ENCODE measurements at regions not wholly inside any gene's neighbourhood (a gene's known extent, or its start where the extent isn't known, plus 50 kb on each side); places are given as distances from the start of the nearest gene placed in this dataset.
"Not testable (repeated sequence)": the region's sequence is repeated elsewhere in the genome, so short reads cannot be mapped to it uniquely, and the experiment has no call there.

DNA sequence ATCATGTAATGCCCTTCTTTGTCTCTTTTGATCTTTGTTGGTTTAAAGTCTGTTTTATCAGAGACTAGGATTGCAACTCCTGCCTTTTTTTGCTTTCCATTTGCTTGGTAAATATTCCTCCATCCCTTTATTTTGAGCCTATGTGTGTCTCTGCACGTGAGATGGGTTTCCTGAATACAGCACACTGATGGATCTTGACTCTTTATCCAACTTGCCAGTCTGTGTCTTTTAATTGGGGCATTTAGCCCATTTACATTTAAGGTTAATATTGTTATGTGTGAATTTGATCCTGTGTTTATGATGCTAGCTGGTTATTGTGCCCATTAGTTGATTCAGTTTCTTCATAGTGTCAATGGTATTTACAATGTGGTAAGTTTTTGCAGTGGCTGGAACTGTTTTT is 72.7 kb downstream of the ADCYAP1 start:
- H3K4me3 Mint-ChIP-seq, result peak overlapping the region; percentile 85

GRCh38 chr18:977732-978131 is 73.1 kb downstream of the ADCYAP1 start:
- peak overlapping the region; percentile 85 for H3K4me3 Mint-ChIP-seq
- not testable (repeated sequence) for H3K4me1 Mint-ChIP-seq; H3K27ac Mint-ChIP-seq; DNase-seq (ENCODE audit: low spot score in 2 of 2, unreplicated experiment in 2 of 2); H3K27me3 Mint-ChIP-seq (ENCODE audit: low read depth)
- H3K9me3 Mint-ChIP-seq, result peaks cover 12% of the 10 kb centered on the region
- H3K36me3 Mint-ChIP-seq, result peaks cover 23% of the 10 kb centered on the region

More for the DNA sequence above, 72.7 kb downstream of the ADCYAP1 start:
- not testable (repeated sequence) for H3K27me3 Mint-ChIP-seq (ENCODE audit: low read depth); DNase-seq (ENCODE audit: low spot score in 2 of 2, unreplicated experiment in 2 of 2); H3K4me1 Mint-ChIP-seq
- Mint-ChIP-seq H3K36me3 (peaks cover 23% of the 10 kb centered on the region), H3K9me3 (peaks cover 12% of the 10 kb centered on the region), H3K27ac (peak overlapping the region; percentile 93)

GRCh38 chr18:980586-980985 is 75.9 kb downstream of the ADCYAP1 start:
- Mint-ChIP-seq H3K27me3 (ENCODE audit: low read depth) (no peaks in the 10 kb centered on the region), H3K4me1 (peaks cover 8% of the 10 kb centered on the region), H3K27ac (no peak overlapping the region), H3K4me3 (no peak overlapping the region), H3K9me3 (peaks cover 12% of the 10 kb centered on the region), H3K36me3 (peaks cover 22% of the 10 kb centered on the region)
- DNase-seq (ENCODE audit: low spot score in 2 of 2, unreplicated experiment in 2 of 2), result no peak
- no peak for TF ChIP-seq CTCF (IDR thresholded peaks at IDR 0.05; ENCODE audit: unreplicated experiment)

DNA sequence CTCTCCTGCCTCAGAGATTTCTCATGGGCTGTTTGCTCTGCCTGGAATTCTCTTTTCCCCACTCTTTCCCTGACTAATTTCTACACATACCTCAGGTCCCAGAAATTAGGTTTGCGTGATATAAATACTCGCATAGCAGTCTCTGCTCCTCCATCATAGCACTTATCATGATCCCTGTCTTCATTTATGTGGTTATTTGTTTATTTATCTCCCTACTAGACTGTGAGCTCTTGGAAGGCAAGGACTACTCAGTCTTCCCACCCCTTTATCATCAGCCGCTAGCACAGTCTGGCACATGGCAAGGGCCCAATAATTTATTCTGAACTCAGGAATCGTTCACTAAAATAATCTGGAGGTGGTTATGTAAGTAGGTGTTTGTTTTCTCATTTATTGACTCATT is 79.3 kb downstream of the ADCYAP1 start:
- peaks cover 7% of the 10 kb centered on the region for H3K9me3 Mint-ChIP-seq
- TF ChIP-seq CTCF (IDR thresholded peaks at IDR 0.05; ENCODE audit: unreplicated experiment), result no peak
- no peak overlapping the region for H3K27ac Mint-ChIP-seq
- no peaks in the 10 kb centered on the region for H3K27me3 Mint-ChIP-seq (ENCODE audit: low read depth)
- no peak for DNase-seq (ENCODE audit: low spot score in 2 of 2, unreplicated experiment in 2 of 2)
- H3K4me3 Mint-ChIP-seq, result no peak overlapping the region
- peaks cover 4% of the 10 kb centered on the region for H3K36me3 Mint-ChIP-seq
- no peaks in the 10 kb centered on the region for H3K4me1 Mint-ChIP-seq

DNA sequence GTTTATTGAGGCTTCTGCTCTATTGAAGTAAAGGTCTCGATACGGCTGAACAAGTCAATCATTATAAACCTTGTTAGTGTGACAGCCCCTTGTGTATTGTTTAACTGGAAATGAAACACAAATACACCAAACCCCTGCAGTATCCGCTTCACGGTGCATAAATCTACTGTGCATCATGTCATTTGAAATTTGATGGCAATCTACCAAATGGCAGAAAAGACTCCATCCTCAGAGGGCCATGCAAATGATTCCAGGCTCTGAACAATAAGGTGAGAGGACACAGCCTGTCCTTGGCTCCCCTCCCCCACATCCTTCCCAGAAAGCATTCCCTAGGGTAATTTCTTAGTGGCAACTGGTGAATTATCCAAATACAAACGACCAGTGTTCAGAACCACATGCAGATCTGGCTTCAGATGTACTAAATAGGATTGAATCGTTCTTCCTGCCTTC is 80.6 kb downstream of the ADCYAP1 start:
- DNase-seq (ENCODE audit: low spot score in 2 of 2, unreplicated experiment in 2 of 2), result no peak
- TF ChIP-seq CTCF (IDR thresholded peaks at IDR 0.05; ENCODE audit: unreplicated experiment), result no peak
- H3K36me3 Mint-ChIP-seq, result no peaks in the 10 kb centered on the region
- no peak overlapping the region for H3K4me3 Mint-ChIP-seq
- no peaks in the 10 kb centered on the region for H3K4me1 Mint-ChIP-seq
- H3K9me3 Mint-ChIP-seq, result peaks cover 3% of the 10 kb centered on the region
- no peak overlapping the region for H3K27ac Mint-ChIP-seq
- no peaks in the 10 kb centered on the region for H3K27me3 Mint-ChIP-seq (ENCODE audit: low read depth)

GRCh38 chr18:986051-986450 is 81.4 kb downstream of the ADCYAP1 start:
- Mint-ChIP-seq H3K9me3 (peaks cover 3% of the 10 kb centered on the region), H3K27ac (no peak overlapping the region), H3K27me3 (ENCODE audit: low read depth) (no peaks in the 10 kb centered on the region), H3K4me3 (no peak overlapping the region), H3K36me3 (no peaks in the 10 kb centered on the region), H3K4me1 (no peaks in the 10 kb centered on the region)
- no peak for DNase-seq (ENCODE audit: low spot score in 2 of 2, unreplicated experiment in 2 of 2)
- no peak for TF ChIP-seq CTCF (IDR thresholded peaks at IDR 0.05; ENCODE audit: unreplicated experiment)

DNA sequence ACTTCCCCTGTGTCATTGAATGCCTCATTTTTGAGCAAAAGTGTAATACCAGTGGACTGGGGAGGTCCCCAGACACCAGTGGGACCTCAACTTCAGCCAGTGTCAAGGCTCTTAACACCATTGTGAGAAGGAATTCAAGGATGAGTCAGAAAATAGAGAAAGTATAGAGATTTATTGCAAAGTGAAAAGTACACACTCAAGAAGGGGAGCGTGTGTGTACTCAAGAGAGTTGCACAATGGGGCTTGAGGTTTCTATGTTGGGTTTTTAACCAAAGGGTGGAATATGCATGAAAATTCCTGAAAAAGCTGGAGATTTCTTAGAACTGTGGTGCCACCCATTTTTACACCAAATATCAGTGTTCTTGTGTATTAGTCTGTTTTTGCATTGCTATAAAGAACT is 81.9 kb downstream of the ADCYAP1 start:
- no peak overlapping the region for H3K4me3 Mint-ChIP-seq
- no peak overlapping the region for H3K27ac Mint-ChIP-seq
- DNase-seq (ENCODE audit: low spot score in 2 of 2, unreplicated experiment in 2 of 2), result no peak
- no peaks in the 10 kb centered on the region for H3K27me3 Mint-ChIP-seq (ENCODE audit: low read depth)
- peaks cover 3% of the 10 kb centered on the region for H3K9me3 Mint-ChIP-seq
- no peak for TF ChIP-seq CTCF (IDR thresholded peaks at IDR 0.05; ENCODE audit: unreplicated experiment)
- no peaks in the 10 kb centered on the region for H3K4me1 Mint-ChIP-seq
- no peaks in the 10 kb centered on the region for H3K36me3 Mint-ChIP-seq

All from mesothelial cell of epicardium (in vitro differentiated cells).